Ovary (tissue), 3 donors: ENCODE measurements at regions not wholly inside any gene's neighbourhood (a gene's known extent, or its start where the extent isn't known, plus 50 kb on each side); places are given as distances from the start of the nearest gene placed in this dataset.

Source experiments
- CTCF ChIP-seq, 3 donors: fragments of 450-650 bp in 2 of 3; fragments of 200-600 bp in 1 of 3; IDR thresholded peaks; one replicate each; pipeline versions ENCODE4 v1.5.1 to v1.8.0; 2016 to 2022; ENCODE audit warnings: antibody characterized with exemption in 3 of 3, mild to moderate bottlenecking in 1 of 3
- POLR2A ChIP-seq: fragments of 450-650 bp; IDR thresholded peaks from one replicate; pipeline ENCODE4 v1.6.1; 2017; ENCODE audit warnings: antibody characterized with exemption, mild to moderate bottlenecking, moderate library complexity
- donor health status: DM: no; HTN: no; CAD: no.

GRCh38 chr14:101019541-101019940, 116.0 kb upstream of the RTL1 start:
- TF ChIP-seq CTCF (IDR thresholded peaks at IDR 0.05) (no peak), POLR2A (no peak)
